H1 (cell line): ENCODE measurements at regions not wholly inside any gene's neighbourhood (a gene's known extent, or its start where the extent isn't known, plus 50 kb on each side); places are given as distances from the start of the nearest gene placed in this dataset.

Source experiments
- CBX5 ChIP-seq: fragments of 300-800, 300-1000 bp; sonication (generic); IDR thresholded peaks from 2 replicates; pipeline ENCODE4 v1.7.1; 2016; ENCODE audit warnings: antibody characterized with exemption, low read length, low read depth
- CEBPB ChIP-seq: IDR thresholded peaks from 2 replicates; pipeline ENCODE4 v1.6.1; 2012; ENCODE audit warnings: low read depth, low read length
- CTCF ChIP-seq, 3 experiments: IDR thresholded peaks; 1 replicate in 2 of 3; 2 replicates in 1 of 3; pipeline versions ENCODE4 v1.5.1 to v1.6.1; 2011; ENCODE audit warnings: low read length in 3 of 3, mild to moderate bottlenecking in 3 of 3, inconsistent platforms in 2 of 3, low read depth in 1 of 3, moderate library complexity in 1 of 3; ENCODE audit not compliant: insufficient read depth in 1 of 3; ENCODE audit errors: control extremely low read depth in 1 of 3
- SUZ12 ChIP-seq: fragments of 200-600 bp; sonication (generic); IDR thresholded peaks from 2 replicates; pipeline ENCODE4 v1.6.1; 2012; ENCODE audit warnings: mild to moderate bottlenecking, inconsistent platforms, low read length, moderate library complexity, mixed read lengths
- YY1 ChIP-seq: IDR thresholded peaks from 2 replicates; pipeline ENCODE4 v1.6.1; 2011; ENCODE audit warnings: low read depth, mild to moderate bottlenecking, low read length

GRCh38 chr10:130910848-130911247 is 400.7 kb downstream of the TCERG1L start:
- no peak for TF ChIP-seq CTCF (IDR thresholded peaks at IDR 0.05; ENCODE audit: control extremely low read depth in 1 of 3, insufficient read depth in 1 of 3, low read depth in 1 of 3, low read length in 3 of 3)
- no peak for TF ChIP-seq CEBPB
- TF ChIP-seq YY1 = no peak
- no peak for TF ChIP-seq SUZ12
- TF ChIP-seq CBX5 = no peak
